ENCODE measurements at regions not wholly inside any gene's neighbourhood (a gene's known extent, or its start where the extent isn't known, plus 50 kb on each side); places are given as distances from the start of the nearest gene placed in this dataset.

- no peak for DNase-seq
Measured at GRCh38 chr13:104320446-104320845, 1254.2 kb upstream of the SLC10A2 start.

GRCh38 chr13:104318121-104318520 lies 1251.9 kb upstream of the SLC10A2 start:
- DNase-seq, result no peak

DNA sequence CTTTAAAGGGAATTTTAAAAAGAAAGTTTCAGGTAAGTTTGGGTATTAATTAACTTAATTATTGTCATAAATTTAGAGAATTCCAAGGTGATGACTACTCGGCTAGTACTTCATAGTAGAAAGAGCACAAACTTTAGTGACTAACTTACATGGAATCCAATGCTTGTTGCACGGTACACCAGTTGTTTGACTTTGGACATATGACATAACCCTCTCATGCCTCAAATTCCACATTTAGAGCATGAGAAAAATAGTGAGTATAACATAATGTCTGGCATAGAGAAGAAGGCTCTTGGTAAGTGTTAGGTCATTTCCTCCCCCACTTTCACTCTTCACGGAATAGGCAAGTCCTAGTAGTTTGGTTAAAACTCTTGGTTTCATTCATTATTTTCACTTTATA lies 1249.4 kb upstream of the SLC10A2 start:
- no peak for DNase-seq

GRCh38 chr13:104314926-104315535 lies 1248.8 kb upstream of the SLC10A2 start:
- no peak for DNase-seq

DNA sequence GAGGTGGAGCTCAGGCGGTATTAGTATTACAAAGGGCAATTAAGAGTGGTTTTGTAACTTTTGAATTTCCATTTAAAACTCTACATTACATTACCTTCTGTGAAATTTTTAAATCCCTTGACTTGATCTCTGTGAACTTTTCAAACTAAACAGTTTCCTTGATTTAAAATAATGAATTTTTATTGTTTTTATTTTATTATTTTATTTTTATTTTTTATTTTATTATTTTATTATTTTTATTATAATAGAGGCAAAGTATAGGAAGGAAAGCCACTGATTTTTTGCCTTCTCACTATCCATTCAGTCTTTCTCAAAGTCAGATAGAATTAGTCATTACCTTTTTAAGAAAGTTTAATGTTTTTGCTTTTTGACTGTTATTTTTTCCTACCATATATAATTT lies 1248.1 kb upstream of the SLC10A2 start:
- DNase-seq, result no peak

DNA sequence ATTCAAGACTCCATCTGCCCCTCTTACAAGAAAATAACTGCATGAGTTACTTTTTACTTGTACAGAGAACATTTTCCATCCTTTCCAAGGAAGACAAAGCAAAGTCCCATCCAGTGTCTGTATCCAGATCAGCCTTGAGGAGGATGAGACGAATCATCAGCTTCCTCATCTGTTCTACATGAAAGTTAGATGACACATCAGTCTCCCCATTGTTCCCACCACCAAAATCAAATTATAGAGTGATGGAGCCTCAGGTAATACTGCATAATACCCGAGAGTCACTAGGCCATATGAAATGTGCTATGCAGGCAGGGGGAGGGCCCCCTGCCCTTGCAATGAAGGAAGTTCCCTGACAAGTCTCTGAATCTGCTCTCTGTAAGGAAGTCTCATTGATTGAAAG lies 1244.6 kb upstream of the SLC10A2 start:
- DNase-seq, result no peak

GRCh38 chr13:104309431-104309830 lies 1243.2 kb upstream of the SLC10A2 start:
- DNase-seq, result no peak

DNA sequence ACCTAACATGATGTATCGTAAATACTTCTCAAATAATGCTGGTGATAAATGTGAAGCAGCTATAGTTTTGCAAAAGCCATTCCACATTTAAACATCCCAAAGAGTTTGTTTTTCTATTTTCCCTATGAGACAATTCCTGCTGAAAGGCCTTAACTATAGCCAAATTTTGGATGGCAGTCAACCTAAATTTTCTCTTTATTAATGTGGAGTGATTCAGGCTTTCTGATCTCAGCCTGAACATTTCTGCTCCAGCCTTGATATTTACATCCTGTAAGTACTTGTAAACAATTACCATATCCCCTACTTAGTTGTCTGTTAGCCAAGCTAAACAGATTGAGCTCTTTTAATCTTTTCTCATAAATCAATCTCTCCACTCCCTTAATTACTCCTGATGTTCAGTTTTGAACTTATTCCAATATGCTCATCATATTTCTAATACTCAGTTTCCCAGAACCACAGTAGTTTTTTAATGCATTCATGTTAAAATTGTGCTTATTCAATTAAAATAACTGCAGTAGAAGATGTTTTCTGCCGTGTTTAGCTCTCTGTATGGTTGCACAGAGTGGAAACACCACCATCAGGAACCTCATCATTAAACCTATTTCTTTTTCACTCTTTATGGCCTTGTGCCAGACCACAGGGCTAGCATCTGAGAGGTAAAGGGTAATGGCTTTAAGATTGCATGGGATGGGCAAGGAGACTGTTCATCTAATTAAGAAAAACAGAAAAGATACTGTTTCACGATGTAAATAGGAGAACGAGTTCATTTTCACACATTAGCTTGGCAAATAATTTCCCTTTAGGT lies 1235.2 kb upstream of the SLC10A2 start:
- DNase-seq, result no peak

GRCh38 chr13:104297075-104297474 lies 1230.9 kb upstream of the SLC10A2 start:
- DNase-seq, result no peak

- DNase-seq, result no peak
Measured at GRCh38 chr13:104296286-104296685, 1230.1 kb upstream of the SLC10A2 start.

GRCh38 chr13:104295537-104295936 lies 1229.3 kb upstream of the SLC10A2 start:
- no peak for DNase-seq

GRCh38 chr13:104289400-104289799 lies 1223.2 kb upstream of the SLC10A2 start:
- DNase-seq, result no peak

- no peak for DNase-seq
Measured at GRCh38 chr13:104288496-104288895, 1222.3 kb upstream of the SLC10A2 start.

GRCh38 chr13:104286566-104287290 lies 1220.5 kb upstream of the SLC10A2 start:
- DNase-seq, result no peak

- no peak for DNase-seq
Measured at GRCh38 chr13:104281910-104282309, 1215.7 kb upstream of the SLC10A2 start.

- DNase-seq, result no peak
Measured at GRCh38 chr13:104270731-104271130, 1204.5 kb upstream of the SLC10A2 start.

DNA sequence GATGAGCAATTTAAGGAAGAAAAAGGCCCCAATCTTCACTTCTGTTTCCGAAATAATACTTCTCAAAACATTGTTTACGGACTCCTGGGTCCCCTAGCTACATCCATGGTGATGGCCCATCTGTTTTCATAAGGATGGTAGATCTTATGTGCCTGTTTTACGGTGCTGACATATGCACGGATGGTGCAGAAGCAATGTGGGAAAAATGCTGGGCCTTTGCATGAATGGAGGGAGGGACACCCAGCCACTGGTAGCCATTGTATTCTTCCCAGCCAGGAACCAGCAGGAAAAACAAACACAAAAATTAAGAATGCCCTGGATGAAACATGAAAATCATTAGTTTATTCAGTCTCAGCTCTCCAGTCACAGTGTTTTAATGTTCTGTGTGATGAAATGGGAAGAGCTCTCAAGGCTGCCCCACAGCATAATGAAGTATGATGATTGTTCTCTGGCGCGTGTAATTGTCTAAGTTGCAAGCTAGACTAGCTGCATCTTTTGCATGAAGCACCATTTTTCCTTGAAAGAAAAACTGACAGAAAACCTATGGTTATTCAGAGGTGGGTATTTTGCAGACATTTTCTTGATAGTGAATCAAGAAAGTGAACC lies 1201.1 kb upstream of the SLC10A2 start:
- no peak for DNase-seq

DNA sequence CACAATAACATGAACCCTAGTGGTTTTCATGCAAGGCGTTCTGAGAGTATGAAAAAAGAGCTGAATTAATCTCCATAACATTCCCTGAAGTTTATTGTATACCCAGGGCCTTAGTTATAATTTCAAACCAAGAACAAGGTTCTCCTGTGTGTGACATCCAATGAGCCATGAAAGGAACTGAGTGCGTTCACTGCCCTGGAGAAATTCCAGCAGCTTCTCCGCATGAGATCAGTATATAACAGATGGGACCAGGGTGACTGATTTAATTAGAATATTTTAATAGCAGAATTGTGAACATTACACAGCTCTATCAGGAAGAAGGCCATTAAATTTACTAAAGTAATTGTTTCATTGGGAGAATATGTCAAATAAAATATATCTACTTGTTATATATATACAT lies 1190.5 kb upstream of the SLC10A2 start:
- DNase-seq, result no peak

GRCh38 chr13:104253063-104253680 lies 1187.0 kb upstream of the SLC10A2 start:
- no peak for DNase-seq

DNA sequence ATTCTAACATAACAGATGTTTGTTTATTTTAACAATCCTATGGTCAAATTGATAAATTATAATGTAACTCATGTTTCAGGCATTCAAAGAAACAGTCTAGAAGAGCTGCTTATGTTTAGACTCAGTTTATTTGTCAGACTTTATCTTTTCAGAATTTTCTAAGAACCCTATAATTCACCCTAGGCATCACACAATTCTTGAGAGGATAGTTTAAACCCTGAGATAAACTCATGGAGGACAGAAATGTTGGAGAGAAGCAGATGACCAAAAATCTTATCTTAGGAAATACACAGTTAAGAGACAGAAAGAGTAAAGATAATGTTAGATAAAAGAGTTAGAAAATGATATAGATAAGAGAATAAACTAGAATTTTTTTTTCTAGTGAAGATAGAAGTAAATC lies 1185.7 kb upstream of the SLC10A2 start:
- DNase-seq, result no peak

DNA sequence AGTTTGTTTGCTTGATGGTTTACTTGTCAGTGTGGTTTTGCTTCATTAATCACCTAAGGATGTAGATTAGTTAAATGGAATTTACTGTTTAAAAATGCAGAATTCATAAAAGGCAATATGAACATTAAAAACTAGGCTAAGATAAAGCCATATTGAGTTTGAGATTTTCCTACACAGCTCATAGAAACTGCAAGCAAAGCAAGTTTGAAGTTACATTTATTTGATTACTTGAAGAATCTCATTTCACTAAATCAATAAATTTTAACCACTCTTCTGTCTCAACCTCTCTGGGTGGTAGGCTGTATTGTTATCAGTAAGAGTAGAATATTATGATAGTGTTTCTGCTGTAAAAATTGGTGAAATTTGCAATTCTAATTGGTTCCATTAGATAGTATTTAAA lies 1180.7 kb upstream of the SLC10A2 start:
- no peak for DNase-seq

- DNase-seq, result no peak
Measured at GRCh38 chr13:104206450-104207044, 1140.3 kb upstream of the SLC10A2 start.

DNA sequence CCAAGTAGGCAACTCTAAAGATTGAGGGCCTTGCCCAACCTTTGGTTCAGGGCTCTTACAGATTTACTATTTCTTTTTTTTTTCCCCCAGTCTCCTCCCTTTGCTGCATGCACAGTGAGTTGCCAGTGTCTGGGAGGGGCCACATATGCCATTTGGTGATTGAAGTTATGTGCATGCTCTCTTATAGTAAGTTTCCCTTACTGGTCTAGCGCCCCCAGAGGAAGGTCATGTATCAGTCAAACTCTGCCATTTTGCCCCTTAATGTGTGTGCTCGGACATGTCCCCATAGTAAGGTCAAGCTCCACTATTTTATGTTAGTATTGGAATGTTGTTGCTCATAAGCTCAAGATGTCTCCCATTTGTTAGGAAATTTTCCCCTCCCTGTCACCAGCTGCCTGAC lies 1138.0 kb upstream of the SLC10A2 start:
- DNase-seq, result no peak
